NCI-H128 (cell line): ENCODE measurements at regions not wholly inside any gene's neighbourhood (a gene's known extent, or its start where the extent isn't known, plus 50 kb on each side); places are given as distances from the start of the nearest gene placed in this dataset.

Source experiments
- DNase-seq: peaks from one replicate; lab custom pipeline; 2025; ENCODE audit not compliant: unreplicated experiment; lab: John Stamatoyannopoulos, UW

DNA sequence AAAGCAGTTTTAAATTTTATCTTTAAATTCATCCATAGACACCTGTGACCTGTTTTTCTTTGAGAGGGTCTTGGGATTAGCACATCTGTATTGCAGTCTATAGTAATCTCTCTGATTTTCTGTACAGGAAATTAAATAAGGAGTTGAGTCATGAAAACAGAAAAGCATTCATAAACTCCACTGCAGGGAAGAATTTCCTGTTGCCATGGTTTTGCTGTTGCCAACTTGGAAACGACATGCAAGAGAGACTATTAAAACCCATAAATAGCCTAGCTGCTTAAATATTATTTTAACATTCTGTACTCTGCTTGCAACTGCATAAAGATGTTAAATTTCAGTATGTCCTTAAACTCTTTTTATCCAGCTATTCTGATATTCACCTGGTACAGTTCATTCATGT, 281.0 kb upstream of the RGS6 start:
- no peak for DNase-seq

DNA sequence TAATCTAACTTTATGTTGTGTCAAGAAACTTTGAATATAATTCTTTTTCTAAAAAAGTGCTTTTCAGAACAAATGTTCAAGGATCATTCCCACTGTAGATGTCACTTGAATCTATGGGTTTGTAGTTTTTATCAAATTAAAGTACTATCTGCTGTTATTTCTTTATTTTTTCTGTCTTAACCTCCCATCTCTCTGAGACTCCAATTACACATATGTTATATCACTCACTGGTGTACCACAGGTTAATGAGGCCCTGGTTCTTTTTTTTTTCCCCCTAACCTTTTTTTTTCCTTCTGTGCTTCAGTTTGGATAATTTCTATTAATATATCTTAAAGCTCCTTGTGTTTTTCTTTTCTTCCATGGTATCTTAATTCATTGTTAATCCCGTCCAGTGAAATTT, 279.9 kb upstream of the RGS6 start:
- DNase-seq, result no peak

DNA sequence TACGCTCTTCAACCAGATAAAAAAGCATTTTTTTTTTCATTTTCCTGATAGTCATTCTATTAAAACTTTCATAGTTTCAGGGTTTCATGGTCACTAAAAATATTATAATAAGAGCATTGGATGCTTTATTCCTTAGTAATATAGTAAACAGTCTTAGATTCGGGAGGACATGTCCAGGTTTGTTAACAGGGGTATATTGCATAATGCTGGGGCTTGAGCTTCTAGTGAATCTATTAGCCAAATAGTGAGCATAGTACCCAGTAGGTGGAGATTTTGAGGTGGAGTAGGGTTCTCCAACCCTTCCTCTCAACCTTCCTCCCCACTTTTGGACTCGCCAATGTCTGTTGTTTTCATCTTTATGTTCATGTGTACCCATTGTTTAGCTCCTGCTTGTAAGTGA, 277.4 kb upstream of the RGS6 start:
- no peak for DNase-seq

DNA sequence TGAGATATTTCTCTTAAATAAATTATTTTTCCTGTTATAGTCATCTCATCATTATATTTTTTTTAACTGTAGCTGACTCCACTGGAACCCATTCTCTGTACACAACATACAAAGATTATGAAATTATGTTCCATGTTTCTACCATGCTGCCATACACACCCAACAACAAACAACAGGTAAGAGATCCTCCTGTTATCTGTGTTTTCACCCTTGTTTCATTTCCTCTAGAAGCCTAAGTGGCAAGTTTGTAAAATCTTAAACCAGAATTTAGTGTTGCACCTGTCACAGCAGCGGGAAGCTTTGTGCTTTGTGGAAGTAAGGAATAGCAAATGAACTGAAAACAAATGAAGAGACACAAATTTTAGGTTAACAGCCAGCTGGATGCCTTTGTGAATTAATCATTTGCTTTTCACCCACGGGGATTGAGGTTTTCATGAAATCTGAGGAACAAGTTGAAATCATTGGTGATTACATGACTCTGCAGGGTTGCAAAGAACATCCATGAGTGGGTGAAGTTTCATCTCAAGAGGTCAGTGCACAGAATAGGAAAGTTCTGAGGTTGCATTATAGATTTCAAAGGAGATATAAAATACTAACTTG, 273.9 kb upstream of the RGS6 start:
- DNase-seq, result no peak

DNA sequence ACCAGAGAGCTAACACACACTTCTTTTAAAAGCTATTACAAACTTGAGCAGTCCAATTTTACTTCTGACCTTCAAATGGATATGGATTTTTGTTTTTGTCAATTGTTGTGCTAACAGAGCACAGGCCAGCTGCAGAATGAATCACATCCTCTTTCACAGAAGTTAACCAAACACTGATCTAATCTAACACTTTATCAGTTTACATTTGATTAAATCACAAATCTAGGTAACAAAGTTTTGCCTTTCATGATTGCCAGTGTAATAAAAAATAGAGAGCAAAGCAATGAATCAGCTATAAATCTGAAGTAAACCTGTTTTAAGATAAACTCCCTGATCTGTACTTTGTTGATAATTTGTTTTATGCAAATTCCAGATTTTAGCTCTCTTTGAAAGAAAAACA, 273.1 kb upstream of the RGS6 start:
- DNase-seq, result no peak

DNA sequence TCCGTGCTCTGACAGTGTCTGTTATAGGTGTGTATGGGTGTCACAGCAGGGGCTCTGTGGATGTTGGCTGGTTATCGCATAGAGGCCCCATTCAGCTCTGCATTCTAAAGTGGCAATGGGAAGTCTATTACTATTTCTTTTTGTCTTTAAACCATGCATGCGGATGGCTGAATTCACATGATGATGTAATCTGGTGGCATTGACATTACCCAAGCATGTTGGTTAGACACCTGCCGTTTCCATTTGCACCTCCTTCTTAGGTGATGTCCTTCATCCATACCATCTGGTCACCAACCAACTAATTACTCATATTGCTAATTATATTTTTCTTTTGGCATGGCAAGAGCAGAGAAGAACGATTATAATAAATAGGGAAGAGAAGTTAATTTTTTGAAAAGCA, 270.8 kb upstream of the RGS6 start:
- DNase-seq, result no peak

DNA sequence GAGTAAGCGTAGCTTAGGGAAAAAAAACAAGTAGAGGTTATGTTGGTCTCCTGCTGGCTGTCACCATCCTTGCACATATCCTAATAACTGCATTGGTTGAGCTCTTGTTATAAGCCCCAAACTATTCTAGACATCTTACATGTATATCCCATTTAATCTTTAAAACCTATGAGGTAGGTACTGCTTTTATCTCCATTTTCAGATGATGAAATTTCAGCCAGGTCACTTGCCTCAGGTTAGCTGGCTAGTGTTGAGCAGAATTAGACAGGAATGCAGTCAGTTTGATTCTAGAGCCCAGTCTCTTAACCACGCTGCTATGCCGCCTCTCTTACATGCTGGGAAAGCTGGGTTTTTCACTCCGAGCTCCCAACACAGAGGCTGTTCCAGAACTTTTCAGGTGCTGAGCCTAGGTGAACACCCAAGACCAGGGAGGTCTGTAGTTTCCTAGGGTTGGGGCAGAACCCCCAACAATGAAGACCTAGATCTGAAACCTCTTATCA, 269.9 kb upstream of the RGS6 start:
- DNase-seq, result no peak

DNA sequence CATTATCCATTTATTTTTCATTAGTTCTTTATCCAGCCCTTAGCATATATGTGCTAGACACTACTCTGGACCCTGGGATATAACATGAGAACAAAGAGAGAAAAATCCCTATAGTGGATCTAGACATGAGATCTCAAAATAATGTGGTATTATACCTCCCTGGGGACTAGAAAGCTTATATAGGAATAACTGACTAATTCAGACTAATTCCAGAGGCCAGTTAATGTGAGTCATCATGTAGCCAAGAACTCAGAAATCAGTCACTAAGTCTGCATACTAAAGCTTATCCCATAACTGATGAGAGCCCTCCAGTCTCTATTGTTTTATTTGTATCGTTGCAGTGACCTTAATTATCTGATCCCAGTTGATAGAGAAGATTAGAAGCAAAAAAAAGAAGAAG, 267.1 kb upstream of the RGS6 start:
- no peak for DNase-seq

DNA sequence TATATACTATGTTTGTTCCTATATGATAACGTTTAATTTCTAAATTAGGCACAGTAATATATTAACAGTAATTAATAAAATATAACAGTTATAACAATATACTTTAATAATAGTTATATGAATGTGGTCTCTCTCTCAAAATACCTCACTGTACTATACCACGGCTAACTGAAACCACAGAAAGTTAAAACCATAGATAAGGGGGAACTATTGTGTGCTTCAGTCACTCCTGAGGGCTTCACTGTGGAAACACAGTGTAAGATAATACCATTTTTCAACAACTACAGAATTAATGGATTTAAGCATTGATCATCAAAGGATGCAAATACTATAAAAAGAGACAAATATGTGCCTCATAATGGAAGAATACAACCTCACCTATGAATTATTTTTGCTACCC, 266.4 kb upstream of the RGS6 start:
- DNase-seq, result no peak

DNA sequence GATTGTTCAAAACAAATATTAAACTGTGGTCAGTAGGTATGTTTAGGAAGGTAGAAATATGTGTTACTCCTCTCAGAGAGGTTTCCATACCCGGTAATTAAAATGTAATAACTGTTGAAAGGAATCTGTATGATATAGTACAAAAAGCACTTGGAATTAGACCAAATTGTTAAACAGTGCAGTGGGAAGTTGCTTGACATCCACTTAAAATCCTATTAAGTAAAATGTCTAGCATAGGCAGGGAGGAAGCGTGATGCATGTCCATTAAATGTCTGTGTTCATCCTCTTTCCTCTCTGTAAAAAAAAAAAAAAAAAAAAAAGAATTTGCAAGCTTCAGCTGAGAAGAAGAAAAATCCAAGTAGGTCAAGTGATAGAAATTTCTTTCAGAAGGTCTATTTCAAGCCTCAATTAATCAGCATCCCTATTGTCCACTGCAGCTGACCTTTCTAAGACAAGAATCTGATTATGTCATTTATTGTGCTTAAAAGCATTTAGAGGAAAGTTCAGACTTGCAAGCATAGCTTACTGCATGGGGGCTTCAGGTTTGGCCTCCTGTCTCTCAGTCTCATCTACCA, 265.6 kb upstream of the RGS6 start:
- no peak for DNase-seq

DNA sequence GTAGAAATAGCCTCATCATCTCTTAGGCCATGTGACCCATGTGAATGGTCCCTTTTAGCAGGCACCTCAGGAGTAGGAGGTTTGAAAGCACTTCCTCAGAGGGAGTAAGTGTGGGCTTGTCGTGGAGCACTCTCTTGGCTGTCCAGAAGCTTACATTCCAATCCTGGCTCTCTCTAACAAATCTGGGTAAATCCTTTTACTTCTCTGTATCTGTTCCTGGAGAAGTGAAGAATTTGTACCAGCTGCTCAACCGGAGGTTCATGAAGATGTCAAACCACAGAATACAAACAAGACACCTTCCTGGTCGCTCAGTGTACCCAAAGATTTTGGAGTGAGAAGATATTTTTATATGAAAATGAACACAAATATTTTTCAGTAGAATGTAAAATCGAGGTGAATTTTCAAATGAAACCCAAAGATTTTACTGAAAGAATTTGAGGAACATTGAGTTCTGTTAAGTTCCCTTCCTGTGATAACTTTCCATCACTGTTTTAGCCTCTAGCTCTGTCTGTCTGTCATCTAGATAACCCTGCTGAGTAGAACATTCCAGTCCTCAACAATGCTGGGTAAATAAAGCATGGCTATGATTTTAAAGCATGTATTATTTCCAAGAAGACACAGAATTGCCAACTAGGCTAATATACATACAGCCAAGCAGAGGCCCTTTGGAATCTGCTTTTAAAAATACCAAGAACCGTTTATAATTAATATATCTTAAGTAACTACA, 263.9 kb upstream of the RGS6 start:
- DNase-seq, result no peak

DNA sequence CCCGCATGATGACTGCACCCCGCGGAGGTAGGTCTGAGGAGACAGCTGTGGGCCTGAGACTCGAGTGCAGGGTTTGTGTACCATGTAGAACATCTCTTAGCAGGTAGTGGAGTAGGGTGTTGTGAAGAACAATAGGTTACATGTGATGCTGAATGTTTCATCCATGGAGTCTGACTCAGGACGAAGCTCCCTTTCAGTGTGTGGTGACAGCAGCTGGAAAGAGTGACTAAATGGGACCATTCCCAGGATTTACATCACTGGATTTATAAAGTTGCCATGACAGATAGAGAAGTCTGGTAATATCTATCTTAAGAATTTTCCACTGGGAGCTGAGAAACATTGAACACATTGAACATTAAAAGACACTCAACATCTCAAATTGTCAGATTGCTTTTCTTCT, 259.6 kb upstream of the RGS6 start:
- no peak for DNase-seq

DNA sequence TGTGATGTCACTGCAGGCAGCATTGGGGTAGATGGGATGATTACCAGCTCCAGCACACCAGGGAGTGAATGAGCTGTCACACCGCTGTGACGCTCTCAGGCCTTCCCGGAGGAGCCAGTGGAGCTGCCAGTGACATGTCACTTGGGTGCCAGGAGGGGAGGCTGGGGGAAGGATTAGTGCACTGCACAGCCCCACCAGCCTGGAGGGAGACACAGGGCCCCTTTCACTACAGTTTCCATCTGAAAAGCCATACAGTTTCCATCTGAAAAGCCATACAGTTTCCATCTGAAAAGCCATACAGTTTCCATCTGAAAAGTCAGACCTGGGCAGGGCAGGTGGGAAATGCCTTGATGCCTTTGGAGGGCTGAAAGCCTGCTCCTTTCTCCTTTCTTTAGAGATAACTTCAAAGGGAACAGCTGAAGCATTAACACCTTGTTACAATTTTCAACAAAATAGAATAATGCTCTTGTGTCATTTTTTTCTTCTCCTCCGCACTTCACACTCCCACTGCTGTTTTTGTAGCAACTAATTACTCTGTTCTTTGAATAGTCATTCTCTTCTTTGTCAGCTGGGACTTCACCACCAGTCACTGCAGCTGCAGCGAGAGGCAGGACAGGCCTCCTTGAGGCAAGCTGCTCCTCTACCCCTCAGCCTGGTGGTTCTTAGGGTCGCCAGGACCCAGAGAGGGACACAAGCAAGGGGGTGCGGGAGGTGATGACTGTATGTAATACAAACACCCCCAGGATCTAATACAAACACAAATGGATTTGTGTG, 256.9 kb upstream of the RGS6 start:
- no peak for DNase-seq

DNA sequence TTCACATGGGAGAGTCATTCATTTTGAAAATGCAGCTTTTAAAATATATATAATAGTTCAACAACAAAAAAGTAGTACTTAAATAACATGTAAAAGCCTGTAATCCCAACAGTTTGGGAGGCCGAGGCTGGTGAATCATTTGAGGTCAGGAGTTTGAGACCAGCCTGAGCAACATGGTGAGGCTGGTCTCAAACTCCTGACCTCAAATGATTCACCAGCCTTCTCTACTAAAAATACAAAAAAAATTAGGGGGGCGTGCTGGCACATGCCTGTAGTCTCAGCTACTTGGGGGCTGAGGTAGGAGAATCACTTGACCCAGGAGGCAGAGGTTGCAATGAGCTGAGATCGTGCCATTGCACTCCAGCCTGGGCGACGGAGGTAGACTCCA, 256.3 kb upstream of the RGS6 start:
- no peak for DNase-seq

DNA sequence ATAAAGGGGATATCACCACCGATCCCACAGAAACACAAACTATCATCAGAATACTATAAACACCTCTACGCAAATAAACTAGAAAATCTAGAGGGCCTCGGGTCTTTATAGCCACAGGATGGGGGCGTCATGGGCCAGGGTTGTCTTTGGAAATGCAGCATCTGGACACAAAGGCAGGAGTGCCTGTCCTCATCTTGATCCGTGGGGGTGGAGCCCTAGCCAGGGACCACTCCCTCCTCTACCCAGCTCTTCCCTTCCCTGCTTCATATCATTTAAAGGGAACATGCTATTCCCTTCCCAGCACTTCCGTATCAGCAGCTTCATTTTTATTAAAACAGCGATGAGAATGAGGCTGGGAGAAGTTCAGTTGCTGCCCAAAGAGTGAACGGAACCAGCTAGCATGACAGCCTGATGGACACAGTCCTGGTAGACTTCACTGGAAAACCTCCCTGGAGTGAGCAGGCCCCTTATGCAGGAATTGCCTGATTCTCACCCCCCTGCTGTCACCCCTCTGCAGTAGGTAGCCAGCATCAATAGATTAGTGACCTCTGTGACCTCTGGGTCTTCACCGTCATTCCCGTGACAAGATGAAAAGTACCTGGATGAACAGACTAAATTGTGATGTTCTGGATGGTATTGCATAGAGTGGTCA, 251.4 kb upstream of the RGS6 start:
- DNase-seq, result no peak

DNA sequence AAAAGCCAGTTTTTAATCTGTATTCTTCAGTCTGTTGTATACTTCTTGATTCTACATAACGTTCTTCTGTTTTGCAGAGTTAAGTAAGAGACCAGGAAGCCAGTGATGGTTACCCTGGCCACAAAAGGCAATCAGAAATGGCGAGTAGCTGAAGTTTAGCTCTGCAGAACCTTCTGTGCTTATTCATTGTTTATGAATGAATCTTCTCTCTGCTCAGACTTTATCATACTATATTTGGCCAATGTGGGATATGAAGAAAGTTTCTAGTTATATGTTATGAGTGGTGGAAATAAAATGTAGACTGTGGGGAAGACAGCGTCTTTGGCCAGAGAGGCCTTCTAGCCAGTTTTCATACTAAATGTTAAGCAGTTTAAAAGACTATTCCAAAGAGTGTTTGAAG, 249.9 kb upstream of the RGS6 start:
- DNase-seq, result no peak

DNA sequence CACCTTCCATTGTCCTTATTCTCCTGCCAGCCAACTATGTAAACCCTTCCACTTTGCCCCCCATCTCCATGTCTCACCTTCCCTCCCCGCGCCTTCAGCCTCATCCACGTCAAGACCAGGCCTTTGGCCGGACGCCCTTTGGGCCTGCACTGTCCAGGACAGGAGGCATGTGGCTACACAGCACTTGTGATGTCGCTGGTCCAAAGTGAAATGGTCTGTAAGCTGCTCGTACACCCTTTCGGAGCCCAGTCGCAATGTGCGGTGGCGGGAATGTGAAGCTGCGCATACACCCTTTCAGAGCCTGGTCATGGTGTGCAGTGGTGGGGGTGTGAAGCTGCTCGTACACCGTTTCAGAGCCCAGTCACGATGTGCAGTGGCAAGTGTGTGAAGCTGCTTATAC, 247.9 kb upstream of the RGS6 start:
- DNase-seq, result no peak

DNA sequence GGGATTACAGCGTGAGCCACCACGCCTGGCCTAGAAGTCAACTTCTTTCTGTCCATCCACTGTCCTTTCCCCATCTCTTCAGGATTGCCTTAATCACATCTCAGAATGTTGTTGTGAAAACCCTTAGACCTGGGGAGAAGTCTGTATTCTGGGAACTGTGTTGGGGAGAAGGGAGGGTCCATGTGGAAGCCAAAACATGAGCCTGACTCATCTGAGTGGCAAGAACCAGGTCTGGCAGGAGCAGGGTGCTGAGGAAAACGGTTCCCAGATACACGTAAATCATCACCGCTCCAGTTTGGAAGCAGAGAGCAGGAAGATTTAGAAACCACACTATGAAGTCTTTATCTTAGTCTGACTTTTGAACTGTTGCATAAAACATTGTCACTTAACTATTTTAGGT, 245.6 kb upstream of the RGS6 start:
- no peak for DNase-seq

DNA sequence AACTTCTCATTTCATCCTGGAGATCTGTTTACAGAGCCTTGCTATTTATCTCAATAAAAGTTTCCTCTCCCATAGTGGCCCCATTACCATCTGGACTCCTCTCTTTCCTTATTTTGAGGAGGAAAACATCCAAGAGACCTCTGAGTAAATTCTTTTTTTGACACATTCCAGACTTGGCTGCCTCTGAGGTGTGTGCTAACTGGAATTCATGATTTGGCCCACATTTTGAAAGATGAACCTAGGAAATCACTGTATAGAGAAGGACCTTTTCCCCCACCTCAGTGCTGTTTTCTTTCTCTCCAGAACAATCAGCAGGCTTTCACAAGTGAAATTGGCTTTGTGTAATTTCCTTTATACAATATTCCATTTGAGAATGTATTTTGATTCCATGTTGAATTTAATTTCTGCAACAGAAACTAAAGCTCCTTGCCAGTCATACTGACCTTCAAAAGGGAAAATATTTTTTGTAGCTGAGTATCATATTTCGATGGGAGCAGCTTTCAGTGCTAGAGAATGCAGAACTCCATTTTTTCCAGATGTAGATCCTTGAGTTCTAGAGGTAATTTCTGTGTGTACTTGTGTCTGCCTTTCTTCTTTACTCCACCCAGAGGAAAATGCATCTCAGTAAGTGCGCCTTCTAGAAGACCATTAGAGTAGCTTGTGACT, 244.9 kb upstream of the RGS6 start:
- DNase-seq, result no peak

DNA sequence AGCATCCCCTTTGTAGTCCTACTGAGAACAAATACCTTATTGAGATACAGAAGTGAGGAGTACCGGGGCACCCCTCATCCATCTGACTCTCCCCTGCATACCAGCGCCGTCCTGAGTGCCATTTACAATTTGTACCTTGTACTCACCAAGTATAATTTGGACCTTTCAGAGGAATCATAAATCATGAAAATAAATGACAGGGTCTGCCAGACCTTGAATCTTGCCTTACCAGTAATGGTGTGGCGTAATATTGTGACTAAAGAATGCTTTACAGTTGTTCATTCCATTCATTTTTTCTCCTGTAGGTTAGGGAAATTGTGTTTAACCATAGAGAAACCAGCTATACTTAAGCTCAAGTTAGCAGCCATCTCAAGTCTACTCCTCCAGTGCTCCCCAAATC, 243.7 kb upstream of the RGS6 start:
- DNase-seq, result no peak

DNA sequence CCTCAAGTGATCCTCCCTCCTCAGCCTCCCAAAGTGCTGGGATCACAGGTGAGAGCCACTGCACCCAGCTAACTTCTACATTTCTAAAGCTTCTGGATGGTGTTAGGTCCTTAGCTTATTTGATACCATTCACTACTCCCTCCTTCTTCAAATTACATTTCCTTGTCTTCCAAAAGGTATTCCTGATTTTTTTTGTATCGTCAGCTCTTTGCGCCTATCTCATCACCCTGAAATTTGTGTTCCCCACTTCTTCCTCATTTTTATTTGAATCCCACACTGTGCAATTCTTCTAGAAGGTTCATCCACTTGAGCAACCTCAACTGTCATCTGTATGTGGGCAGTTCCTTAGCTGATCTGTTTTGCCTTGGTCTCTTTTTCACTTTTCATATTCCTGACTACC, 241.8 kb upstream of the RGS6 start:
- DNase-seq, result no peak
